LHCN-M2 (cell line): ENCODE measurements at regions not wholly inside any gene's neighbourhood (a gene's known extent, or its start where the extent isn't known, plus 50 kb on each side); places are given as distances from the start of the nearest gene placed in this dataset.
"Not testable (repeated sequence)": the region's sequence is repeated elsewhere in the genome, so short reads cannot be mapped to it uniquely, and the experiment has no call there.

ENCODE experiments used
- DNase-seq: peaks from one replicate; pipeline ENCODE4 v3.0.0-alpha.2; 2012; ENCODE audit warnings: low read depth

- DNase-seq, result no peak
Measured at GRCh38 chr14:71240171-71240570, 332.9 kb downstream of the PCNX1 start.

GRCh38 chr14:71240866-71241520 is 333.7 kb downstream of the PCNX1 start:
- DNase-seq, result no peak

GRCh38 chr14:71242237-71242748 is 335.0 kb downstream of the PCNX1 start:
- DNase-seq, result peak; percentile 40

GRCh38 chr14:71243697-71244096 is 336.4 kb downstream of the PCNX1 start:
- DNase-seq, result peak; percentile 51

GRCh38 chr14:71244341-71244740 is 337.1 kb downstream of the PCNX1 start:
- DNase-seq, result peak; percentile 82

GRCh38 chr14:71245659-71246361 is 338.6 kb downstream of the PCNX1 start:
- no peak for DNase-seq

GRCh38 chr14:71246539-71246938 is 339.3 kb downstream of the PCNX1 start:
- DNase-seq, result no peak

- DNase-seq, result no peak
Measured at GRCh38 chr14:71247106-71247505, 339.8 kb downstream of the PCNX1 start.

- no peak for DNase-seq
Measured at GRCh38 chr14:71248194-71248593, 340.9 kb downstream of the PCNX1 start.

GRCh38 chr14:71250347-71250746 is 343.1 kb downstream of the PCNX1 start:
- no peak for DNase-seq

- DNase-seq, result no peak
Measured at GRCh38 chr14:71250791-71251190, 343.5 kb downstream of the PCNX1 start.

- DNase-seq, result not testable (repeated sequence)
Measured at GRCh38 chr14:71254091-71254719, 346.9 kb downstream of the PCNX1 start.

- no peak for DNase-seq
Measured at GRCh38 chr14:71261206-71261605, 353.9 kb downstream of the PCNX1 start.

- DNase-seq, result no peak
Measured at GRCh38 chr14:71262441-71262840, 355.2 kb downstream of the PCNX1 start.

GRCh38 chr14:71264260-71264659 is 357.0 kb downstream of the PCNX1 start:
- DNase-seq, result no peak

- DNase-seq, result peak; percentile 51
Measured at GRCh38 chr14:71267007-71267513, 359.8 kb downstream of the PCNX1 start.

GRCh38 chr14:71267691-71268090 is 360.4 kb downstream of the PCNX1 start:
- peak; percentile 13 for DNase-seq

- no peak for DNase-seq
Measured at GRCh38 chr14:71270111-71270510, 362.9 kb downstream of the PCNX1 start.

GRCh38 chr14:71271166-71271945 is 364.1 kb downstream of the PCNX1 start:
- no peak for DNase-seq

- DNase-seq, result no peak
Measured at GRCh38 chr14:71273366-71273765, 366.1 kb downstream of the PCNX1 start.

- no peak for DNase-seq
Measured at GRCh38 chr14:71284048-71284447, 376.8 kb downstream of the PCNX1 start.

GRCh38 chr14:71286126-71286525 is 378.9 kb downstream of the PCNX1 start:
- DNase-seq, result no peak
